K562 (cell line): ENCODE measurements at regions not wholly inside any gene's neighbourhood (a gene's known extent, or its start where the extent isn't known, plus 50 kb on each side); places are given as distances from the start of the nearest gene placed in this dataset.

Experiments
- GTF2A2 ChIP-seq: IDR thresholded peaks from 2 replicates; pipeline ENCODE4 v1.6.1; 2016; ENCODE audit warnings: mild to moderate bottlenecking, missing genetic modification characterization, missing compliant biosample characterization
- TCF15 ChIP-seq: fragments of 250-450 bp; sonication (Bioruptor Pico); IDR thresholded peaks from 2 replicates; pipeline ENCODE4 v1.8.0; 2022; ENCODE audit warnings: moderate library complexity, mild to moderate bottlenecking, inconsistent platforms
- ZNF511 ChIP-seq: sonication (generic); formaldehyde crosslinking; IDR thresholded peaks from 2 replicates; pipeline ENCODE4 v1.8.0; 2022; ENCODE audit warnings: mild to moderate bottlenecking, missing genetic modification reagents
- TF ChIP-seq, protein P1 (sequence below): fragments of 200-600 bp; sonication (generic); IDR thresholded peaks from one replicate; pipeline ENCODE4 v1.6.1; 2012; ENCODE audit warnings: mild to moderate bottlenecking, low read depth, low read length, inconsistent platforms
- TF ChIP-seq, protein P2 (sequence below), 2 experiments: fragments of 450-650 bp in 1 of 2; sonication (generic) in 1 of 2; formaldehyde crosslinking in 1 of 2; IDR thresholded peaks; 2 replicates each; pipeline versions ENCODE4 v1.7.1 to v1.9.0; 2016 to 2022; ENCODE audit warnings: inconsistent platforms in 1 of 2, mild to moderate bottlenecking in 1 of 2, missing genetic modification reagents in 1 of 2

GRCh38 chr11:11769362-11769761, 72.4 kb upstream of the USP47 start (continued):
- TF ChIP-seq, protein P1, sequence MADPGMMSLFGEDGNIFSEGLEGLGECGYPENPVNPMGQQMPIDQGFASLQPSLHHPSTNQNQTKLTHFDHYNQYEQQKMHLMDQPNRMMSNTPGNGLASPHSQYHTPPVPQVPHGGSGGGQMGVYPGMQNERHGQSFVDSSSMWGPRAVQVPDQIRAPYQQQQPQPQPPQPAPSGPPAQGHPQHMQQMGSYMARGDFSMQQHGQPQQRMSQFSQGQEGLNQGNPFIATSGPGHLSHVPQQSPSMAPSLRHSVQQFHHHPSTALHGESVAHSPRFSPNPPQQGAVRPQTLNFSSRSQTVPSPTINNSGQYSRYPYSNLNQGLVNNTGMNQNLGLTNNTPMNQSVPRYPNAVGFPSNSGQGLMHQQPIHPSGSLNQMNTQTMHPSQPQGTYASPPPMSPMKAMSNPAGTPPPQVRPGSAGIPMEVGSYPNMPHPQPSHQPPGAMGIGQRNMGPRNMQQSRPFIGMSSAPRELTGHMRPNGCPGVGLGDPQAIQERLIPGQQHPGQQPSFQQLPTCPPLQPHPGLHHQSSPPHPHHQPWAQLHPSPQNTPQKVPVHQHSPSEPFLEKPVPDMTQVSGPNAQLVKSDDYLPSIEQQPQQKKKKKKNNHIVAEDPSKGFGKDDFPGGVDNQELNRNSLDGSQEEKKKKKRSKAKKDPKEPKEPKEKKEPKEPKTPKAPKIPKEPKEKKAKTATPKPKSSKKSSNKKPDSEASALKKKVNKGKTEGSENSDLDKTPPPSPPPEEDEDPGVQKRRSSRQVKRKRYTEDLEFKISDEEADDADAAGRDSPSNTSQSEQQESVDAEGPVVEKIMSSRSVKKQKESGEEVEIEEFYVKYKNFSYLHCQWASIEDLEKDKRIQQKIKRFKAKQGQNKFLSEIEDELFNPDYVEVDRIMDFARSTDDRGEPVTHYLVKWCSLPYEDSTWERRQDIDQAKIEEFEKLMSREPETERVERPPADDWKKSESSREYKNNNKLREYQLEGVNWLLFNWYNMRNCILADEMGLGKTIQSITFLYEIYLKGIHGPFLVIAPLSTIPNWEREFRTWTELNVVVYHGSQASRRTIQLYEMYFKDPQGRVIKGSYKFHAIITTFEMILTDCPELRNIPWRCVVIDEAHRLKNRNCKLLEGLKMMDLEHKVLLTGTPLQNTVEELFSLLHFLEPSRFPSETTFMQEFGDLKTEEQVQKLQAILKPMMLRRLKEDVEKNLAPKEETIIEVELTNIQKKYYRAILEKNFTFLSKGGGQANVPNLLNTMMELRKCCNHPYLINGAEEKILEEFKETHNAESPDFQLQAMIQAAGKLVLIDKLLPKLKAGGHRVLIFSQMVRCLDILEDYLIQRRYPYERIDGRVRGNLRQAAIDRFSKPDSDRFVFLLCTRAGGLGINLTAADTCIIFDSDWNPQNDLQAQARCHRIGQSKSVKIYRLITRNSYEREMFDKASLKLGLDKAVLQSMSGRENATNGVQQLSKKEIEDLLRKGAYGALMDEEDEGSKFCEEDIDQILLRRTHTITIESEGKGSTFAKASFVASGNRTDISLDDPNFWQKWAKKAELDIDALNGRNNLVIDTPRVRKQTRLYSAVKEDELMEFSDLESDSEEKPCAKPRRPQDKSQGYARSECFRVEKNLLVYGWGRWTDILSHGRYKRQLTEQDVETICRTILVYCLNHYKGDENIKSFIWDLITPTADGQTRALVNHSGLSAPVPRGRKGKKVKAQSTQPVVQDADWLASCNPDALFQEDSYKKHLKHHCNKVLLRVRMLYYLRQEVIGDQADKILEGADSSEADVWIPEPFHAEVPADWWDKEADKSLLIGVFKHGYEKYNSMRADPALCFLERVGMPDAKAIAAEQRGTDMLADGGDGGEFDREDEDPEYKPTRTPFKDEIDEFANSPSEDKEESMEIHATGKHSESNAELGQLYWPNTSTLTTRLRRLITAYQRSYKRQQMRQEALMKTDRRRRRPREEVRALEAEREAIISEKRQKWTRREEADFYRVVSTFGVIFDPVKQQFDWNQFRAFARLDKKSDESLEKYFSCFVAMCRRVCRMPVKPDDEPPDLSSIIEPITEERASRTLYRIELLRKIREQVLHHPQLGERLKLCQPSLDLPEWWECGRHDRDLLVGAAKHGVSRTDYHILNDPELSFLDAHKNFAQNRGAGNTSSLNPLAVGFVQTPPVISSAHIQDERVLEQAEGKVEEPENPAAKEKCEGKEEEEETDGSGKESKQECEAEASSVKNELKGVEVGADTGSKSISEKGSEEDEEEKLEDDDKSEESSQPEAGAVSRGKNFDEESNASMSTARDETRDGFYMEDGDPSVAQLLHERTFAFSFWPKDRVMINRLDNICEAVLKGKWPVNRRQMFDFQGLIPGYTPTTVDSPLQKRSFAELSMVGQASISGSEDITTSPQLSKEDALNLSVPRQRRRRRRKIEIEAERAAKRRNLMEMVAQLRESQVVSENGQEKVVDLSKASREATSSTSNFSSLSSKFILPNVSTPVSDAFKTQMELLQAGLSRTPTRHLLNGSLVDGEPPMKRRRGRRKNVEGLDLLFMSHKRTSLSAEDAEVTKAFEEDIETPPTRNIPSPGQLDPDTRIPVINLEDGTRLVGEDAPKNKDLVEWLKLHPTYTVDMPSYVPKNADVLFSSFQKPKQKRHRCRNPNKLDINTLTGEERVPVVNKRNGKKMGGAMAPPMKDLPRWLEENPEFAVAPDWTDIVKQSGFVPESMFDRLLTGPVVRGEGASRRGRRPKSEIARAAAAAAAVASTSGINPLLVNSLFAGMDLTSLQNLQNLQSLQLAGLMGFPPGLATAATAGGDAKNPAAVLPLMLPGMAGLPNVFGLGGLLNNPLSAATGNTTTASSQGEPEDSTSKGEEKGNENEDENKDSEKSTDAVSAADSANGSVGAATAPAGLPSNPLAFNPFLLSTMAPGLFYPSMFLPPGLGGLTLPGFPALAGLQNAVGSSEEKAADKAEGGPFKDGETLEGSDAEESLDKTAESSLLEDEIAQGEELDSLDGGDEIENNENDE: no peak
- no peak for TF ChIP-seq ZNF511 (CRISPR knock-in tag)
- TF ChIP-seq, protein P2, sequence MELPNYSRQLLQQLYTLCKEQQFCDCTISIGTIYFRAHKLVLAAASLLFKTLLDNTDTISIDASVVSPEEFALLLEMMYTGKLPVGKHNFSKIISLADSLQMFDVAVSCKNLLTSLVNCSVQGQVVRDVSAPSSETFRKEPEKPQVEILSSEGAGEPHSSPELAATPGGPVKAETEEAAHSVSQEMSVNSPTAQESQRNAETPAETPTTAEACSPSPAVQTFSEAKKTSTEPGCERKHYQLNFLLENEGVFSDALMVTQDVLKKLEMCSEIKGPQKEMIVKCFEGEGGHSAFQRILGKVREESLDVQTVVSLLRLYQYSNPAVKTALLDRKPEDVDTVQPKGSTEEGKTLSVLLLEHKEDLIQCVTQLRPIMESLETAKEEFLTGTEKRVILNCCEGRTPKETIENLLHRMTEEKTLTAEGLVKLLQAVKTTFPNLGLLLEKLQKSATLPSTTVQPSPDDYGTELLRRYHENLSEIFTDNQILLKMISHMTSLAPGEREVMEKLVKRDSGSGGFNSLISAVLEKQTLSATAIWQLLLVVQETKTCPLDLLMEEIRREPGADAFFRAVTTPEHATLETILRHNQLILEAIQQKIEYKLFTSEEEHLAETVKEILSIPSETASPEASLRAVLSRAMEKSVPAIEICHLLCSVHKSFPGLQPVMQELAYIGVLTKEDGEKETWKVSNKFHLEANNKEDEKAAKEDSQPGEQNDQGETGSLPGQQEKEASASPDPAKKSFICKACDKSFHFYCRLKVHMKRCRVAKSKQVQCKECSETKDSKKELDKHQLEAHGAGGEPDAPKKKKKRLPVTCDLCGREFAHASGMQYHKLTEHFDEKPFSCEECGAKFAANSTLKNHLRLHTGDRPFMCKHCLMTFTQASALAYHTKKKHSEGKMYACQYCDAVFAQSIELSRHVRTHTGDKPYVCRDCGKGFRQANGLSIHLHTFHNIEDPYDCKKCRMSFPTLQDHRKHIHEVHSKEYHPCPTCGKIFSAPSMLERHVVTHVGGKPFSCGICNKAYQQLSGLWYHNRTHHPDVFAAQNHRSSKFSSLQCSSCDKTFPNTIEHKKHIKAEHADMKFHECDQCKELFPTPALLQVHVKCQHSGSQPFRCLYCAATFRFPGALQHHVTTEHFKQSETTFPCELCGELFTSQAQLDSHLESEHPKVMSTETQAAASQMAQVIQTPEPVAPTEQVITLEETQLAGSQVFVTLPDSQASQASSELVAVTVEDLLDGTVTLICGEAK (IDR thresholded peaks at IDR 0.05): no peak
- TF ChIP-seq, protein P2 (CRISPR knock-in tag; IDR thresholded peaks at IDR 0.05): no peak
- TF ChIP-seq GTF2A2: no peak
- TF ChIP-seq TCF15: no peak
